SU-DHL-6 (cell line): ENCODE measurements at regions not wholly inside any gene's neighbourhood (a gene's known extent, or its start where the extent isn't known, plus 50 kb on each side); places are given as distances from the start of the nearest gene placed in this dataset.

Source experiments
- H2AFZ ChIP-seq: fragments of 200-600 bp; sonication (generic); 2 replicates; pipeline ENCODE4 v1.6.1; 2014; ENCODE audit warnings: low read depth, mild to moderate bottlenecking, moderate library complexity, mixed read lengths, antibody characterized with exemption, low read length; ENCODE audit not compliant: severe bottlenecking
- H3F3A ChIP-seq: fragments of 200-600 bp; shearing (Covaris generic); 2 replicates; pipeline ENCODE4 v1.6.0; 2016; ENCODE audit warnings: antibody characterized with exemption, mild to moderate bottlenecking; ENCODE audit not compliant: insufficient read depth
- H3K27ac ChIP-seq: fragments of 200-600 bp; sonication (generic); 2 replicates; pipeline ENCODE4 v1.5.1; 2016; ENCODE audit warnings: low read depth, mild to moderate bottlenecking, low read length, moderate library complexity, mixed read lengths
- H3K27me3 ChIP-seq: fragments of 200-600 bp; sonication (generic), shearing (Covaris generic); 2 replicates; pipeline ENCODE4 v1.6.0; 2014; ENCODE audit warnings: mild to moderate bottlenecking, low read length
- H3K36me3 ChIP-seq: fragments of 200-600 bp; sonication (generic); 2 replicates; pipeline ENCODE4 v1.6.1; 2014; ENCODE audit warnings: mild to moderate bottlenecking, low read length, mixed read lengths
- H3K4me2 ChIP-seq: fragments of 300-600, 200-600 bp; shearing (Covaris generic), sonication (generic); 2 replicates; pipeline ENCODE4 v1.6.0; 2014; ENCODE audit warnings: low read length, low read depth, mild to moderate bottlenecking; ENCODE audit not compliant: poor library complexity, severe bottlenecking
- H3K4me3 ChIP-seq: fragments of 200-600 bp; sonication (generic); 2 replicates; pipeline ENCODE4 v1.5.1; 2014; ENCODE audit warnings: antibody characterized with exemption, low read length, mild to moderate bottlenecking, mixed read lengths; ENCODE audit not compliant: insufficient read depth, poor library complexity, severe bottlenecking
- H3K79me2 ChIP-seq: fragments of 200-600 bp; sonication (generic); 2 replicates; pipeline ENCODE4 v1.6.1; 2014; ENCODE audit warnings: mild to moderate bottlenecking, low read length, moderate library complexity; ENCODE audit not compliant: insufficient read depth
- H3K9ac ChIP-seq: fragments of 200-600 bp; sonication (generic); 2 replicates; pipeline ENCODE4 v1.7.0; 2014; ENCODE audit warnings: mild to moderate bottlenecking, low read length
- H3K9me2 ChIP-seq: fragments of 200-600 bp; sonication (generic); replicated peaks from 2 replicates; pipeline ENCODE4 v1.6.1; 2014; ENCODE audit warnings: low read length; ENCODE audit not compliant: insufficient read depth
- H3K9me3 ChIP-seq: fragments of 200-600 bp; sonication (generic); 2 replicates; pipeline ENCODE4 v1.6.1; 2014; ENCODE audit warnings: low read length, mixed read lengths; ENCODE audit not compliant: insufficient read depth
- H4K20me1 ChIP-seq: fragments of 200-600 bp; sonication (generic); 2 replicates; pipeline ENCODE4 v1.6.1; 2014; ENCODE audit warnings: low read depth, mild to moderate bottlenecking, antibody characterized with exemption, low read length, moderate library complexity, mixed read lengths
- EZH2phosphoT487 ChIP-seq: fragments of 200-600 bp; sonication (generic), shearing (Covaris generic); conservative IDR thresholded peaks from 2 replicates; pipeline ENCODE4 v1.6.1; 2018; ENCODE audit warnings: mild to moderate bottlenecking, antibody characterized with exemption, low read length, moderate library complexity, mixed read lengths
- TF ChIP-seq, protein P1 (sequence below): fragments of 200-600 bp; sonication (generic); IDR thresholded peaks from one replicate; pipeline ENCODE4 v1.5.1; 2017; ENCODE audit warnings: antibody characterized with exemption, mild to moderate bottlenecking, low read length, moderate library complexity; ENCODE audit not compliant: insufficient read depth, poor library complexity, severe bottlenecking

DNA sequence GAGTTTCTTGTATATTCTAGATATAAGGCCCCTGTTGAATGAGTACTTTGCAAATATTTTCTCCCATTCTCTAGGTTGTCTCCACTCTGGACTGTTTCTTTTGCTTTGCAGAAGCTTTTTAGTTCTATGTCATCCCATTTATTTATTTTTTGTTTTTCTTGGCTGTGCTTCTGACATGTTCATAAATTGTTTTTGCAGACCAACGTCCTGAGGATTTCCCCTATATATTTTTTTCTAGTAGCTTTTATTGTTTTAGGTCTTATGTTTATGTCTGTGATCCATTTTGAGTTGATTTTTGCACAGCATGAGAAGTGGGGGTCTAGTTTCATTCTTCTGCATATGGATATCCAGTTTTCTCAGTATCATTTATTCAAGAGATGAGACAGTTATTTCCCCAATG, 70.4 kb upstream of the BTG1 start:
- Histone ChIP-seq H3K9ac (no peak overlapping the region), H3K79me2 (no peaks in the 10 kb centered on the region), H3F3A (no peaks in the 10 kb centered on the region), H3K4me3 (no peak overlapping the region), H3K36me3 (no peaks in the 10 kb centered on the region), H3K4me2 (no peak overlapping the region), H3K9me2 (no peaks in the 10 kb centered on the region), H2AFZ (no peak overlapping the region), H3K27me3 (no peaks in the 10 kb centered on the region), H3K9me3 (no peaks in the 10 kb centered on the region), H4K20me1 (no peaks in the 10 kb centered on the region), H3K27ac (no peak overlapping the region)
- TF ChIP-seq, protein P1, sequence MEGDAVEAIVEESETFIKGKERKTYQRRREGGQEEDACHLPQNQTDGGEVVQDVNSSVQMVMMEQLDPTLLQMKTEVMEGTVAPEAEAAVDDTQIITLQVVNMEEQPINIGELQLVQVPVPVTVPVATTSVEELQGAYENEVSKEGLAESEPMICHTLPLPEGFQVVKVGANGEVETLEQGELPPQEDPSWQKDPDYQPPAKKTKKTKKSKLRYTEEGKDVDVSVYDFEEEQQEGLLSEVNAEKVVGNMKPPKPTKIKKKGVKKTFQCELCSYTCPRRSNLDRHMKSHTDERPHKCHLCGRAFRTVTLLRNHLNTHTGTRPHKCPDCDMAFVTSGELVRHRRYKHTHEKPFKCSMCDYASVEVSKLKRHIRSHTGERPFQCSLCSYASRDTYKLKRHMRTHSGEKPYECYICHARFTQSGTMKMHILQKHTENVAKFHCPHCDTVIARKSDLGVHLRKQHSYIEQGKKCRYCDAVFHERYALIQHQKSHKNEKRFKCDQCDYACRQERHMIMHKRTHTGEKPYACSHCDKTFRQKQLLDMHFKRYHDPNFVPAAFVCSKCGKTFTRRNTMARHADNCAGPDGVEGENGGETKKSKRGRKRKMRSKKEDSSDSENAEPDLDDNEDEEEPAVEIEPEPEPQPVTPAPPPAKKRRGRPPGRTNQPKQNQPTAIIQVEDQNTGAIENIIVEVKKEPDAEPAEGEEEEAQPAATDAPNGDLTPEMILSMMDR: no peak
- TF ChIP-seq EZH2phosphoT487: no peak

- Histone ChIP-seq H3K4me3 (no peak overlapping the region), H3K4me2 (no peak overlapping the region), H3K9ac (no peak overlapping the region), H3K27me3 (no peaks in the 10 kb centered on the region), H3F3A (0 out of 2 replicates have a peak, but pooled peaks cover 3% of the 10 kb centered on the region), H3K9me3 (no peaks in the 10 kb centered on the region), H2AFZ (no peak overlapping the region), H3K27ac (no peak overlapping the region), H3K36me3 (no peaks in the 10 kb centered on the region), H4K20me1 (no peaks in the 10 kb centered on the region), H3K9me2 (no peaks in the 10 kb centered on the region), H3K79me2 (no peaks in the 10 kb centered on the region)
- TF ChIP-seq EZH2phosphoT487: no peak
- TF ChIP-seq, protein P1: no peak
Observed at GRCh38 chr12:92215358-92215757, 69.7 kb upstream of the BTG1 start.

DNA sequence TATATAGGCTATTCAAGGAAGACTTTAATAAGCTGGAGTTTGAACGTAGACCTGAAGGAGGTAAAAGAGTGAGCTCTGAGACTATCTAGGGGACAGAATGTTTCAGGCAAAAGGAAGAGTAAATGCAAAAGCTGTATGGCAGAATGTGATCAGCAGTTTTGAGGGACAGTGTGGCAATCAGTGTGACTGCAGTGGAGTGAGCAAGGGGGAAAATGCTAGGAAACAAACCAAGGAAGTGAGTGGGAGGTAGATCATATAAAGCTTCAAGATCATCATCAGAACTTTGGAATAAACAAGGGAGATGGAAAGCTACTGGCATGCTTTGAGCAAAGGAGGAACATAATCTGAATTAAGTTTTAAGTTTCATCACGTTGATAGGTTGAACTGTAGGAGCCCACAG, 67.5 kb upstream of the BTG1 start:
- Histone ChIP-seq H4K20me1 (no peaks in the 10 kb centered on the region), H3K4me2 (no peak overlapping the region), H3K9ac (no peak overlapping the region), H3K4me3 (no peak overlapping the region), H3K27ac (no peak overlapping the region), H3K9me3 (no peaks in the 10 kb centered on the region), H3K36me3 (no peaks in the 10 kb centered on the region), H3K9me2 (no peaks in the 10 kb centered on the region), H2AFZ (no peak overlapping the region), H3K27me3 (no peaks in the 10 kb centered on the region), H3F3A (peaks cover 20% of the 10 kb centered on the region), H3K79me2 (no peaks in the 10 kb centered on the region)
- no peak for TF ChIP-seq EZH2phosphoT487
- TF ChIP-seq, protein P1: no peak

DNA sequence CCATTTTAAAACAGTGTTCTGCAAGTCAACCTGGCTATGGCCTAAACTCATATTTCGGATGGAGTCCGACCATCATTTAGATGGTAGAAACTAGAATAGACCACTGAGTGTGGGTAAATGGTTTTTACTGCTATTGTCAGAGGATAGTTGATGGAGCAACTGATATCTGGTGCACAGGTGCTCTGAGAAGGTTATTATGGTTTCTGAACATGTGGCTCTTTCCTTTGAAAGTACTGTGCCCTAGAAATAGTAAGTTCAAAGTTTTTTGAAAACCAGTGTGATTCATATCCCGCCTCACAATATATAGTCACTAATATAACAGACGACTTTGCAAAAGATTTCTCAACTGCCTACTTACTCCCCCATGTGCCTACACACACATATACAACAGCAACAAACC, 64.4 kb upstream of the BTG1 start:
- Histone ChIP-seq H3K9me3 (no peaks in the 10 kb centered on the region), H2AFZ (peak overlapping the region; percentile 38), H3K4me3 (no peak overlapping the region), H3K27ac (0 out of 2 replicates have a peak overlapping the region, but pooled peaks have one; percentile 92), H3K27me3 (no peaks in the 10 kb centered on the region), H3F3A (peaks cover 20% of the 10 kb centered on the region), H3K36me3 (no peaks in the 10 kb centered on the region), H3K9me2 (no peaks in the 10 kb centered on the region), H4K20me1 (no peaks in the 10 kb centered on the region), H3K9ac (no peak overlapping the region), H3K79me2 (no peaks in the 10 kb centered on the region), H3K4me2 (peak overlapping the region; percentile 94)
- TF ChIP-seq EZH2phosphoT487: no peak
- TF ChIP-seq, protein P1: no peak
